ENCODE measurements at regions not wholly inside any gene's neighbourhood (a gene's known extent, or its start where the extent isn't known, plus 50 kb on each side); places are given as distances from the start of the nearest gene placed in this dataset.

DNA sequence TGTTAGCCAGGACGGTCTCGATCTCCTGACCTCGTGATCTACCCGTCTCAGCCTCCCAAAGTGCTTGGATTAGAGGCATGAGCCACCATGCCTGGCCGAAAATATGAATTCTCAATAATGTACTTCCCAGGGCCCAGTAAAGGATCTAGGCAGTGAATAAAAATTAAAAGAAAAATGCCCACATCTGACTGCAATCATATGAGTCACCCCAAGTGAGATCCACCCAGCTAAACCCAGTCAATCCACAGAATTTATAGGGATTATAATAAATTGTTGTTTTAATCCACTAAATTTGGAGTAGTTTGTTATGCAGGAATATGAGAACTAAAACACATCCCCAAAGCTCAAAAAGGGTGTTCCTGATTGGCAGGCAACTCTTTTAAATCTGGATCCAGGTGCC lies 93.5 kb upstream of the STK39 start:
- DNase-seq = no peak

DNA sequence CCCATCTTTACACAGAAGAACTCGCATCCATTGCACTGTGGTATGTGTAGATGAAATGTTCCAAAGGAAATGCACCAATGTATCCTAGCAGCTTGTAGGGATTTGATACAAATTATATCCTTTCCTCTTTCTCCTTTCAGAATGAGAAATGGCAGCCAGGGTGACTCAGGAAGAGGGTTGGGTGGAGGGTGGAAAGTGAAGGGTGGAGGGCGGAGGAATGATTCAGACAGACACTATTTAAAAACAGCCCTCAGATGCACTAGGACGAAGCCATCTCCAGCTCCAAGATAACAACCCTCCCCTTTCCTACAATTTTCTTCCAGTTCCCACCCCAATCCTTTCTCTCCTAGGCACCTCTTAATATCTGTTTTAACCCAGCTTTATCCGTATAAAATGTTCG lies 96.2 kb upstream of the STK39 start:
- no peak for DNase-seq

DNA sequence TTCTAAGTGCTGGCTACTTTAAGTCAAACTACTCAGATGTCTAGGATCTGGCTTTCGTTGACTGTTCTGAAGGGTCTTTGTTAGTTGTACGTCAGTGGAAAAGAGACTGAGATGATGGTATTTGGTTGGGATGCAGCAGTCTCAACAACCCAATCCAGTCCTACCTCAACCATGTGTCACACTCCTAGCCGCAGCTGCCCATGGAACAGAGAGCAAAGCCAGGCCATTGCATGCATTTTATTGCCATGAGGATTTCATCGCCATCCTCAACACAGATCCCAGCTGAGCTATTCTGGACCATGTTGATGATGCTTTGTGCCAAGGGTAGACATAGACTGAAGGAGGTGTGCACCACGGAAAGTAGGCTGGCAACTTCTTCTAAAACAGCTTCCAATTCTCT lies 97.3 kb upstream of the STK39 start:
- DNase-seq = no peak

DNA sequence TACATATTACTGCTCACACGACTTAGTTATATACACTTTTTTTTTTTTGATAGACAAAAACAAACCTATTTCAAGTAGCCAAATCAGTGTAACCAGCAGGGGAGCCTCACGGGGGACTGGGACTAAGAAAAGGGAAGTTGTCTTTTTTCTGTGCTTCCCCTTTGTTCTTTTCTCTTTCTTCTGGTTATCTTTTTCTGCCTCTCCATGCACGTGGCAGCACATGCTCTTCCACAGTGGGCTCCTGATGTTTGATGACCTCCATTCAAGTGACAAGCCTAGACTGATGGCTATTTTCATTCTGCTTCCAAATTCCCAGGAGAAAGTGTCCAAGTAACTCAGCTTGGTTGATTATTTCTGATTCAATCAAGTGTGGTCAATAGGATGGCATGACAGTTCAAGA lies 98.2 kb upstream of the STK39 start:
- no peak for DNase-seq

DNA sequence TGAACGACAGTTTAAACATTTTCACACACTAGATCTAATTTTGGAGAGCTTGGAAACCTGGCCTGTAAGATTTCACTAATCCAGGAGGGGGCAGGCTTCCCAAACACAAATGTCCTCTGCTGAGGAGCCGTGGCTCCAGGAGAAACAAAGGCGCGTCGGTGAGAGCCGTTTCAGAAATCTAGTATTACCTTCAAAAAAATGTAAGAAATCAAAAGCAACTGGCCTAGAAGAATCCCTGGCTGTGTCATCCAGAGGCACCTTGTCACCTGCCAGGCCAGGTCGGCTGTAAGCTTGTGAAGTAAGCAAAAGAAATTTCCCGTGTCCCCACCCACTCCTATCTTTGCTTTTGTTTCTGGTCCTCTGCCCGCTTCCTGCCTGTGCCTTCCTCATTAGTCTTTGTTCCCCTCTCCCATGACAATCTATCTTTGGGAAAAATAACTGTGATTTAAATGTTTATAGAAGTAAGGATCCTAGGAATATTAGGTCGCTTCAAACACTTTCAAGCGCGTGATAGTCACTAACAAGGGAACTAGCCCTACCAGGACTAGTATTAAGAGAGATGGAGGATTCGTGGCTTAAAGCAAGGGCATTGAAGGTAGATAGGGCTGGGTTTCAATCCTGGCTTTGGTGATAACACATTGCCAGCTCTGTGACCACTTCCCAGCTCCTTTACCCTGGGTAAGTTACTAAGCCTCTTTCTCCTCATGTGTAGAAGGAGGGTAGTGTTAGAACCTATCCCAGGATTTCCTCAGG lies 99.5 kb upstream of the STK39 start:
- peak in 1 of 2 experiments; percentile 41 for DNase-seq

DNA sequence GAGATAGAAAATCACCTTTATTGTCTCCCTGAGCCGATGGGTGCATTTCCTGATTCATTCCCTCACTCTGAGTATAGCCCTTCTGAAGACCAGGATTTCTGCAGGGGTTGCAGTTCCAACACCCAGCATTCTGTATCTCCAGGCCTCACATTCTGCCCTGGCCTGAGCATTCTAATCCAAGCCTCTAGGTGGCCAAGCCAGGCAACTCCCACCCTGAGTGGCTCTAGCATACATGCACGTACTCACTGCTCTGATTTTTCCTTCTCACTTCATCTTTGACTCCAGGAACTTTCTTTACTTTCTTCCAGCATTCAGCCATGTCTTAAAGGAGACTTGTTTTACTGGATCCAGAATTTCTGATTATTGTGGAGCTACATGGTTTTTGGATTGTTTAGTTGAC lies 100.7 kb upstream of the STK39 start:
- DNase-seq = no peak

DNA sequence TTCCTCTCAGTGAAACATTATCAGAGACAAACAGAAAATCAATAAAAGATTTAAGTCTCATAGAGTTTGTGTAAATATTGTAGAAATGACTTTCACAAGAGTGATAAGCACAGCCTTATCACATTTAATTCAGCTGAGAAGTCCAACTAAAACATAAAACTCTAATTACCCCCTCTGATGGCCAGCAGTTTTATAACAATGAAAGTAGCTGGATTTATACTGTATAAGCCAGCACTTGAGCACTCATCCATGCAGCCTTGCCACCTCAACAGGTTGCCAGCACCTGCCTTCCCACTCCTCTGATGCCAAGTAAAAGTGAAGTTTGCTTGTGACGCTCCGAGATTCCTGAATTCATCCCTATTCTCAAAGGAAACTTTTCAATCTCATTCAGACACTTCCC lies 103.0 kb upstream of the STK39 start:
- no peak for DNase-seq

DNA sequence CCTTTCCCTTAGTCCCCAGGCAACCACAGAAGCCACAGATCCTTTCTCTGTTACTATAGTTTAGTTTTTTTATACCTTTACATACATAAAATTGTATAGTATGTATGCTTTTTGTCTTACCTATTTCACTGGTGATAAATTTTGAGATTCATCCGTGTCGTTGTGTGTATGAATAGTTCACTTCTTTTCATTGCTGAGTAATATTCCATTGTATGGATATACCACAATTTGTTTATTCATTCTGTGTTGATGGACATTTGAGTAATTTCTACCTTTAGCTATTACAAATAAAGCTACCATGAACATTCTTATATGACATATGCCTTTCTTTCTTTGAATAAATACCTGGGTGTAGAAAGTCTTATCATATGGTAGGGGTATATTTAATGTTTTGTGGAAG lies 102.8 kb upstream of the CERS6 start:
- no peak for DNase-seq

DNA sequence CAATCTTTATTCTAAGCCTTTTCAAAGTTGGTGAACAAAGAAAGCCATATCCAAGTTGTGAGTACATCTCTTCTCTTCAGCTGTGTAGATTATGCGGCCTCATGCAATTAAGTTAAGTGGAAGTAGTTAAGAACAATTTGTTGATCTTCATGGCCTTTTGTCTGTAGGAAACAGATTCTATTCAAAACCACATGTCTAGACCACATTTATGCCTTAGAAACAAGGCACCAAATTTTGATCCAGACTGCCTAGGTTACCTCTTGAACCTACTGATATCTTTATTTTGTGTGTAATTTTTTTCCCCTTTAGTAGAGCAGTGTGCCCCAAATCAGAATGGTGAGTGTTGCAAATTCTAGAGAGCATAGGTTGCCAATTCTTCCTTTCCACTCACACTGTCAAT lies 101.6 kb upstream of the CERS6 start:
- DNase-seq = no peak

DNA sequence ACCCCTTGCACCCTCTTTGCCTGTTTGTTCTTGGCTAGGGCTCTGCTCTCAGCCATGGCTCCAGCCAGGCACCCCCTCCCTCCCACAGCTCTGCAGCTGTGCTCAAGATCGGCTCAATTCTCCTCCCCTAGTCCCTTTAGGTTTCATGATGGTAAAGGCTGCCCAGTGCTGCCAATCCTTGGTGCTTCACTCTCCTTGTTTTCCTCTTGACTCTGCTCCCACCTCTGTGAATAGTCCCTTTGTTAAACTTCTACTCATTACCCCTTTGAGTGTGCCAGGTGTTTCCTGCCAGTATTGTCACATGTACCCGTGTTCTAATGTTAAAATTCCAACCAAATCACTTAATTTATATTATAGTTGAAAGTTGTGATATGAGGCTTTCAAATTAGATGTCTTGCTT lies 101.0 kb upstream of the CERS6 start:
- no peak for DNase-seq

DNA sequence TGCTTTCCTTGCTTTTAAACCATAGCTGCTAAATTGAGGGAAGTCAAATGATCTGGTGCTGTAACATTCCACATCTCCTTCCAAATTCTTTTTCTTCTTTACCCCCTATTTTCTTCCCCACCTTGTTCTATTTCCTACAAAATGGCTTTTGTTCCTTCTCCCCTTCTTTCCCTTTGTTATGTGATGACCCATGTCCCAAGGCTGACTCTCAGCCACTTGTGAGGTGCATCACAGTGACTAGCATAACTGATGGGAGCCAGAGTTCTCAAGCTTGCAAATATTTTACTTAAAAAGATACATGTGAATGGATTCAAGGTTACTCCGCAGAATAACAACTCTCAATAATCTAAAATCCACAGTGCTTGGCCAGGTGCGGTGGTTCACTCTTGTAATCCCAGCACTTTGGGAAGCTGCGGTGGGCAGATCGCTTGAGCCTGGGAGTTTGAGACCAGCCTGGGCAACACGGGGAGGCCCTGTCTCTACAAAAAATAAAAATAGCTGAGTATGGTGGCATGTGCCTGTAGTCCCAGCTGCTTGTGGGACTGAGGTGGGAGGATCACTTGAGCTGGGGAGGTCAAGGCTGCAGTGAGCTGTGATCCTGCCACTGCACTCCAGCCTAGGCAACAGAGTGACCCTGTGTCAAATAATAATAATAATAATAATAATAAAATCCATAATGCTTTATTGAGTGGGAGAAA lies 100.1 kb upstream of the CERS6 start:
- no peak for DNase-seq

DNA sequence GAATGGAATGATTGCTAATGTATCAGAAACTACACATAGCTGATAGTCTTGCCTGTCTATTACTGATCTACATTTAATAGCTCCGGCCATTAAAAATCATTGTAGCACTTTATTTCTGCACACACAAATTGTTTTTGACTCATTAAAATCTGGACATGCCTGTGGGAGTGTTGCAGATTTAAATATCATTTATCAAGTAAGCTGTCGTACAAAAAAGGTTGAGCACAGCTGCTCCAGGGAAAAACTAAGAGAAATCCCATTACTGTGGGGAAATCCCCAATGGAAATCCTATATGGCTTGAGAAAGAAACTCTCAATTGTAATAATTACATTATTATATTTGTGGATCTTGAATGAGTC lies 99.6 kb upstream of the CERS6 start:
- no peak for DNase-seq

DNA sequence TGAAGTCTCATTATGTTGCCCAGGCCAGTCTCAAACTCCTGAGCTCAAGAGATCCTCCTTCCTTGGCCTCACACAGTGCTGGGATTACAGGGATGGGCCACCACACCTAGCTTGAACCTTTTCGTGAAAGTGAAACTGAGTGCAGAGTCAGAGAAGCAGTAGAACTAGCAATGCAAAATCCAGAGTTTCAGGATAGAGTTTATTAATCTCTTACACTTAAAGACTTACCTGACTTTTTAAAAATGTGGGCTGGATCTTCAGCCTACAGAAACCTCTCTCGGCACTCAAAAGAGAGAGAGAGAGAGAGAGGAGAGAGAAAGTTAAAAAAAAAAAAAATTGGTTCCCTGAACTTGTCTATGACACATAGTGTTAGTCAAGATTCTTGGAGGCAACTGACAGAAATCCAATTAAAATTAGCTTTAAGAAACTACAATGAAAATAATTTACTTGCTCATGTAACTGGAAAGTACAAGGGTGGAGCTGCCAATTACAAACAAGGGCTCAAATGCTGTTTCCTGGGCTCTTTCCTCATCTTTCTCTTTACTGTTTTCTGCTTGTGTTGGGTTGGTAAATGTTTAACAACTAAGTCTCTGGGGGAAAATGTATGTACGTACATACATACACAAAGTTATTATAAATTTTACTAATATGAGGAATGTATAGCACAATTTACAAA lies 98.1 kb upstream of the CERS6 start:
- DNase-seq = no peak

DNA sequence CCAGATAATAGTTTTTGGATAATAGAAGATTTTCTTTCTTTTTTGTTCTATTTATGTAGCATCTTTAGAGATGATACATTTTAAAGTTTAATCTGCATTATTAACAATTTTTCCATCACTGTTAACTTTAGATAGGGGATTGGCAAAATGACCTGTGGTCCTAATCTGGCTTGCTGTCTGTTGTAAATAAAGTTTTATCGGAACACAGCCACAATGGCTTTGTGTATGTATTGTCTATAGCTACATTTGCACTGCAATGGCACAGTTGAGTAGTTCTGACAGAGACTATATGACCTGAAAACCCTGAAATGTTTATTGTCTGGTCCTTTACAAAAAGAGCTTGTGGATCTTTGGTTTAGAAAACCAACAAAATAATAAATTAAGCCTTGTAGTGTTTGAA lies 97.0 kb upstream of the CERS6 start:
- no peak for DNase-seq

DNA sequence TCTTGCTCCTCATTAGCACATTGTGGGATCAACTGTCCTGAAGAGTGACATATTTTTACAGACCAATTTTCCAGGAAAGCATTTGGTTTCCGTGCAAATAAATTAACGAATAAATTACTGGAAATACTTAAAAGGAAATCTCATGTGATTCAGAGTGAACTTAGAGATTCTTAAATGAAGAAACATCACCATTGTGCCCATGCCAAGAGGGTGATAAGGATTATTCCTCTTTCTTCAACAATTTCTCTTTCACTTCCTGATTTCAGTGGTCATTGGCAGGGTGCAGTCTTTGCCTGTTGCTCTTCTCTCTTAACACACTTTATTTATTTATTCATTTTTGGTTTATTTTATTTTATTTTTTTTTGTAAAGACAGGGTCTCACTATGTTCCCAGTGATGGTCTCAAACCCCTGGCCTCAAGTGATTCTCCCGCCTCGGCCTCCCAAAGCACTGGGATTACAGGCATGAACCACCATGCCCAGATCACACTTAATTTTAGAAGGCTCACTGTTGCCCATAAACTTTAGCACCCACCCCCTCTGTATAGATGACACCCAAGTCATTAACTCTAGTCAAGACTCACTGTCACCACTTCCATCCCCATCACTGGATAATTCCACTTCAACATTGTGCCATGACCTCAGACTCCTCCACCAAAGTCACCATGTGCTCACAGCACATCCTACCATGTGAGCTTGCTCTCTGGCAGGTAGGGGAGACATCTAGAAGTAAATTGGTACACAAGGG lies 92.6 kb upstream of the CERS6 start:
- no peak for DNase-seq

DNA sequence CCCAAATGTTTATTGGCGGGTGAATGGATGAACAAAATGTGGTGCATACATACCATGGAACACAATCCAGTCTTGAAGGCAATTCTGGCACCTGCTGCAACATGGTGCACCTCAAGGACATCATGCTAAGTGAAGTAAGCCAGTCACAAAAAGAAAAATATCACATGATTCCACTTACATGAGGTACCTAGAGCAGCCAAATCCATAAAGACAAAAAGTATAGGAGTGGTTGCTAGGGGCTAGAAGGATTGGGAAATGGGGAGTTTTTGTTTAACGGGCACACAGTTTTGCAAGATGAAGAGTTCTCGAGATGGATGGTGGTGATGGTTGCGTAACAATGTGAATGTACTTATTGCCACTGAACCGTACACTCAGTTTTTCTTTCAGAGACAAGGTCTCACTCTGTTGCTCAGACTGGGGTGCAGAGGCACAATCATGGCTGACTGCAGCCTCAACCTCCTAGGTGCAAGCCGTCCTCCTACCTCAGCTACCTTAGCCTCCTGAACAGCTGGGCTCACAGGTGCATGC lies 90.9 kb upstream of the CERS6 start:
- DNase-seq = no peak

DNA sequence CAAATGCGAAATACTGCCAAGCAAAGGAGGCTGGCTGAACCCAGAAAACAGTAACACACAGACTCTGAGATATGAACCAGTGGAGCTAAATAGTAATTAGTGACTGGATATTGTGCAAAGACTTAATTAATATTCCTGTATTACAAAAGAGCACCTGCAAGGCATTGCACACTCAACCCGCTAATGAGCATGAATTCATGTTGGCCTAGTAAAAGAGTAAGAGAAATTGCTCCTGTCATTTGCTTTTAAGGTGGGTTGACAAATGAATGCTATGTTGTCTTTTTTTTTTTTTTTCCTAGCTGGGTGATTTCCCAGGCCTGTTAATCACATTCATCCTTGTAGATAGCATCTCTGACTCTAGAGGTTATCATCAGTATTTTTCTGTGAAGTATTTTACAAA lies 87.0 kb upstream of the CERS6 start:
- no peak for DNase-seq

DNA sequence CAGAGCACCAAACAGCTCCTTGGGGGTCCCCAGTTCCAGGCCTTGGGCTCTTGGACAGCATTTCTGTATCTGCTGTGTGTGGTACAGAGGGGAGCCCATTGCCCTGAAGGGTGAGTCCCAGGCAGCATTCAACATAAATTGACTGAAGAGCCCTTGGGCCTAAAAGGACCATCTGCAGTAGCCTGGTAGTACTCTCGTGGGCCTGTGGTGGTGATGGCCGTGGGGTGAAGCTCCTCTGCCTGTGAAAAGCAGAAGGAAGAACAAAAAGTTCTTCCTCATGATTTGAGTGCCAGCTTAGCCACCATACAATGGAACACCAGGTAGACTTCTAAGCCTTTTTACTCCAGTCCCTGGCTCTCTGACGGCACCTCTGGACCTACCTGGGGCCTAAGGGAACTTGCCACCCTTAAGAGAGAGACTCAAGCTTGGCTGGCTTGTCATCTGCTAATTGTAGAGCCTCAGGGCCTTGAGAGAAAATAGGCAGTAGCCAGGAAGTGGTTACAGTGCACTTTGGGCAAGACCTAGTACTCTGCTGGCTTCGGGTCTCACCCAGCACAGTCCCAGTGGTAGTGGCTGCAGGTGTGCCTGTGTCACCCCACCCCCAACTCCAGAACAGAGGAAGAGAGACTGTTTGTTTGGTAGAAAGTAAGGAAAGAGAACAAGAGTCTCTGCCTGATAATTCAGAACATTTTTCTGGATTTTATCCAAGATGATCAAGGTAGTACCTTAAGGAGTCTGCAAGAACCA lies 84.6 kb upstream of the CERS6 start:
- no peak for DNase-seq

DNA sequence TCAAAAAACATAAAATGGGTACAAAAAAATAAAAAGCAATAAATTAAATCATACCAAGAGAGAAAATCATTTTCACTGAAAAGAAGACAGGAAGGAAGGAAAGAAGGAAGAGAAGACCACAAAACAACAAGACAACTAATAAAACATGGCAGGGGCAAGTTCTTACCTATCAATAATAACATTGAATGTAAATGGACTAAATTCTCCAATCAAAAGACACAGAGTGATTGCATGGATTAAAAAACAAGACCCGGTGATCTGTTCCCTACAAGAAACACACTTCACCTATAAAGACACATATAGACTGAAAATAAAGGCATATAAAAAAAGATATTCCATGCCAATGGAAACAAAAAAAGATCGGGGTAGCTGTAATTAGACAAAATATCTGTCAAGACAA lies 82.6 kb upstream of the CERS6 start:
- no peak for DNase-seq

DNA sequence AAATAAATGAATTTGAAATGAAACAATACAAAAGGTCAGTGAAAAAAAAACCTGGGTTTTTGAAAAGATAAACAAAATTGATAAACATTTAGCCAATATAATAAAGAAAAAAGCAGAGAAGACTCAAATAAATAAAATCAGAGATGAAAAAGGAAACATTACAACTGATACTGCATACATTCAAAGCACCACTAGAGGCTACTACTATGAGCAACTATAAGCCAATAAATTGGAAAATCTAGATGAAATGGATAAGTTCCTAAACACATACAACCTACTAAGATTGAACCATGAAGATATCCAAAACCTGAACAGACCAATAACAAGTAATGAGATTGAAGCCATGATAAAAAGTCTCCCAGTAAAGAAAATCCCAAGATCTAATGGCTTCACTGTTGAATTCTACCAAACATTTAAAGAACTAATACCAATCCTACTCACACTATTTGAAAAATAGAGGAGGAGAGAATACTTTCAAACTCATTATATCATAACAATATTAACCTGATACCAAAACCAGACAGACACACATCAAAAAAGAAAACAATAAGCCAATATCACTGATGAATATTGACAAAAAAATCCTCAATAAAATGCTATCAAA lies 80.8 kb upstream of the CERS6 start:
- DNase-seq = no peak

DNA sequence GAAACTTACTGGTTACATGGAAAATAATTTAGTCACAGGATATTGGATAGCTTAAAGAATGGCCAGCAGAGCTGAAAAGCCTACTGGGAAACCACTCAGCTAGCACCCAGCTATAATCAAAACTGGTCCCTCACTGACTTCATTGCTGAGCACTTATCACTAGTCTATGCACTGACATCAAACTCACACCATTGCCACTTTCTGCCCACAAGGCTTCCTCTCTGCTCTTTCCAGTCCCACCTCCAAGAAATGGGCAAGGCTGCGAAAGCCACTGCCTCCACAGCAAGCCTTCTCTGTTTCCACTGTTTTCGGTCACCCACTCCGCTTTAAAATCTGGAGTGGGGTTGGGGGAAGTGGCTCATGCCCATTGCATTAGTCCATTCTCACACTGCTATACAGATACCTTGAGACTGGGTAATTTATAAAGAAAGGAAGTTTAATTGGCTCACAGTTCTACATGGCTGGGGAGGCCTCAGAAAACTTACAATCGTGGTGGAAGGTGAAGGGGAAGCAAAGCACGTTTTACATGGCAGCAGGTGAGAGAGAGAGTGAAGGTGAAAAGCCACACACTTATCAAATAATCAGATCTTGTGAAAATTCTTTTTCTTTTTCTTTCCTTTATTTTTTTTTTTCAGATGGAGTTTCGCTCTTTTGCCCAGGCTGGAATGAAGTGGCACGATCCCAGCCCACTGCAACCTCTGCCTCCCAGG lies 77.0 kb upstream of the CERS6 start:
- DNase-seq = no peak

DNA sequence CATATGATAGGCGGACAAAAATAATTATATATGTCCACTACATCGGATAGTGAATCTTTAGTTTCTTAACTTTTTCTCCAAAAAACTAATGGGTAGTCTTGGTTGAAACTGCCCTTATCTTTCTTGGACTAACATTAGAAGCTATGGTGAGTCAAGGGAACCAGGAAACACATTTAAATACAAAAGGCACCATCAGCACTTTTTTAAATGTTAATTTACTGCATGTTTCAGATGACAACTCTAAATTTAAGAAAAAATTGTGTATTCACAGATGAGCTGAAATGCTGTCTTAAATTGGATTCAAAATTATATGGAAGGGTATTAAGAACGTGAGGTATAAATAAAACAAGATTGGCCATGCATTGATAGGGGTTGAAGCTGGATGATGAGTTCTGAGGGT lies 75.6 kb upstream of the CERS6 start:
- DNase-seq = no peak

All from cerebellar nuclear complex (tissue), 1 donor.